HT-29 (cell line): ENCODE measurements at regions not wholly inside any gene's neighbourhood (a gene's known extent, or its start where the extent isn't known, plus 50 kb on each side); places are given as distances from the start of the nearest gene placed in this dataset.

Source experiments
- DNase-seq: peaks from one replicate; pipeline ENCODE4 v3.0.0-alpha.2; 2015; ENCODE audit warnings: low spot score

DNA sequence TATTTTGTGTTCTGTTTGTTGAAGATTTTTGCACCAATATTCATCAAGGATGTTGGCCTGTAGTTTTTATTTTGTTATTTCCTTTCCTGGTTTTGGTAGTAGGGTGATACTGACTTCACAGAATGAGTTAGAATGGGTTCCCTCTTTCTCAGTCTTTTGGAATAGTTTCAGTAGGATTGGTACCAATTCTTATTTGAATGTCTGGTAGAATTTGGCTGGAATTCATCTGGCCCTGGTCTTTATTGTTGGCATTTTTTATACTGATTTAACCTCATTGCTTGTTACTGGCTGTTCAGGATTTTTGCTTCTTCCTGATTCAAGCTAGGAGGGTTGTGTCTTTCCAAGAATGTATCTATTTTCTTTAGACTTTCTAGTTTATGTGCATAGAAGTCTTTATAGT is 263.7 kb downstream of the SOX11 start:
- no peak for DNase-seq

DNA sequence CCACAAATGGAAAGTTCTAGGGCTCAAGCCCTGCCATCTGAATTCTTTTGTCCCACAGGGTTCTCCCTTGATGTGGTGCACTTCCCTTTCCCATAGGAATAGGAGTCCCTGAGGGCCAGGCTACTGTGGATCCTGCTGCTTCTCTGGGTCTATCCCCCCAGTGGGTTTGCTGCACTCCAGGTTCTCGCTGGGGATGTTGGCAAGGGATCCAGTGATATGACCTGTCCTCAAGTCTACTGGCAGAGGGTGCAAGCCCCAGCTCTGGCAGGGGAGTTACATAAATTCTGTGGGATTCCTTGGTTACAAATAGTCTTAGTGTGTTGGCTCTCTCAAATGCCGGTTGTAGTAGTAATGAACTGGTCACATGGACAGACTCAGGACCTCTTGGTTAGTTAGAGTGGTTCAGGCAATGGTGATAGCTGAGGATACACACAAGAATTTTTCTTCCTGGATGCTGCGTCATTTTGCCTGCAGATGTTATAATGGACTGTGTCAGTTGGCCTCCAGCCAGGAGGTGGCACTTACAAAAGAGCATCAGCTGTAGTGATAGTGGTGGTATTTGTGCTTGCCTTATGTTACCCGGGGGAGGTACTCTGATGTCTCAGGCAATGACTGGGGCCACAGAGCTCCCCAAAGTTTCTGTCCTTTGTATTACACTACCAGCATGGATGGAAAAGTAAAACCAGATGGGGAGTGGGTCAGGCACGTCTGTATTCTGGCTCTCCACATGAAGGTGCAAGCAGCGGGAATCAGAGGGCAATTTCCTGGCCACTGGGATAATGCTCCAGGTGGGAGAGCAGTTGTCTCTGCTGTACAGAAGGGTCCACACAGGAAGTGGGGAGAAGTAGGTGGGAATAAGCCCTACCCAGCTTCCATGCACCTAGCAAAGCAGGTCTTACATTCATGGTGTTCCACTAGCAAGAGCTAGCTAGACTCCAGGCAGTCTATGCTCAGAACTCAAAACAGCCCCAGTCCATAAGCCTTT is 267.9 kb downstream of the SOX11 start:
- DNase-seq = no peak

DNA sequence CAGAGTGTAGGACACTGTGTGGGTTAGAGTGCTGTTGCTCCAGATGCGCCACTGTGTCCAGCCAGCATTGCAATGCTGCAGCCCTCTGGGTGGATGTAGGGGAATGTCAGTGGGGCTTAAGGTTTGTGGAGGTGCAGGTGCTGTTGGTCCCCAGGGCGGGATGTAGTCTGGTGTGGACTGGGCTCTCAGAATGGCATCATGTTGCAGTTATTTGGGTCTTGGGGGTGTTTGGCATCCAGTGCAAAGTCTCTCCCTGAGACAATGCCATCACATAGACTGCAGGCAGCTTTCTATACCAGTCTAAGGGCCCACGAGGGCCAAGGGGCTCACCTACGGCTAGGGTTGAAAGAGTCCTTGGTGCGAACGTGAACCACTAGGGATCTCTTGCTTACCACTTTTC is 275.3 kb downstream of the SOX11 start:
- no peak for DNase-seq

DNA sequence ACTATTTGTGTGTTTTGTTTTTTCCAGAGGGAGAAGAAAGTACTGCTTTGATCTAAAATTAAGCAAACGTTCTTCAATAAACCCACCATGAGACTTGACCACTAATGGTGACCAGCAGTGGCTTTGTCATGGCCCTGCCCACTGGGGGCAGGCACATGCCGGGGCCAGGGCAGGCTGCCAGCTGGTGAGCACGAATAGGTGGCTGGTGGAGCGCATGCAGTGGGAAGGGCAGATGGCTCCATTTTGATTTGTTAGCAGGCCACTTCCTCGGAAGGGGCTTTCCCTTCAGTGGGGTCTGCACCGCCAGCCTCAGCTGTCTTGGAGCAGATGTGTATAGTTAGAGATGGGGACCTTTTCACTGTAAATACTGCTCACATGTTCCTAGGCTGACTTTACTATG is 277.1 kb downstream of the SOX11 start:
- DNase-seq = no peak

DNA sequence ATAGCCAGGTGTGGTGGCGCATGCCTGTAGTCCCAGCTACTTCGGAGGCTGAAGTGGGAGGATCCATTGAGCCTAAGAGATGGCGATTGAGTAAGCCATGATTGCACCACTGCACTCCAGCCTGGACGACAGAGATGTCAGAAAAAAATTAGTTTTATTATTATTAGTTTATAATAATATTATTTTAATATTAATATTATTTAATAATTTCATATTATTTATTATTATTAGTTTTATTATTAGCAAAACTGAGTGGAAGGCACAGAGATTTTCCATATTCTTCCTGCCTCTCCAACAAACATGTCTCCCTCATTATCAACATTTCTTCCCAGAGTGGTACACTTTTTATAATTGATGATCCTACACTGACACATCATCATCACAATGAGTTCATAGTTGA is 278.2 kb downstream of the SOX11 start:
- no peak for DNase-seq

DNA sequence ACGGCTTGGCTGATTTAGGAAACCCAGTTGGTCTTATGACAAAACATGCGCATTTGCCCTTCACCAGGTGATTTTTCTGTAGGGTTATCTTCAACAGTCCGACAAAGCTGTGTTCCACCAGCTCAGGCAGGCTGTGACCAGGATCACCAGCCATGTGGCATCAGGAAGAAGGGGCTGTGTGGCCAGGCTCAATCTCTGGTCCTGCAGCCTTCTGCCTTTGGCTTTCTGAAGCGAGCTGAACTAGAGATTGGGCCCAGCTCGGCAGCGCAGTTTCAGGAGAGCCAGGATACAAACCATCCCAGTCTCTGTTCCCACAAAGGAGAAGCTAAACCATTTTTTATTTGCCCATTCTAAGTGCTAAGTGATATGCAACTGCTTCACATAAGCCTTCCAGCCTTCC is 282.3 kb downstream of the SOX11 start:
- no peak for DNase-seq

DNA sequence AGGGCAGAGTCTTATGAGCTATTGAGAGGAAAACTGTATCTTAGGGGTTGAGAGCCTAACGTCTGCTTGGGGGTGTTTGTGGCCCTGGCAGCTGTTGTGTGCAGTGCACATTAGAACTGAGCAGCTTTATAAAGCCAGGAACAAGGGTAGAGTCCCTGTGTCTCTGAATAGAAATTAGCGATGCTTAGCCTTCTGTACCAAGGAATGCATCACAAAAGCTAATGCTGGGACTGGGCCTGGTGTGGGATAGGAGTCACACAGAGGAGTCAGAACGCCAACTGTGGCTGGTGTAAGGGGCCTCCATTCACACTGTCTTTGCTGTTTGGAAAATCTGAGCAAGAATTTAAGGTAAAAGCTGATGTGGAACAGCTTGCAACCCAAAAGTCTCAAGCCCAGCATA is 283.2 kb downstream of the SOX11 start:
- DNase-seq = no peak

DNA sequence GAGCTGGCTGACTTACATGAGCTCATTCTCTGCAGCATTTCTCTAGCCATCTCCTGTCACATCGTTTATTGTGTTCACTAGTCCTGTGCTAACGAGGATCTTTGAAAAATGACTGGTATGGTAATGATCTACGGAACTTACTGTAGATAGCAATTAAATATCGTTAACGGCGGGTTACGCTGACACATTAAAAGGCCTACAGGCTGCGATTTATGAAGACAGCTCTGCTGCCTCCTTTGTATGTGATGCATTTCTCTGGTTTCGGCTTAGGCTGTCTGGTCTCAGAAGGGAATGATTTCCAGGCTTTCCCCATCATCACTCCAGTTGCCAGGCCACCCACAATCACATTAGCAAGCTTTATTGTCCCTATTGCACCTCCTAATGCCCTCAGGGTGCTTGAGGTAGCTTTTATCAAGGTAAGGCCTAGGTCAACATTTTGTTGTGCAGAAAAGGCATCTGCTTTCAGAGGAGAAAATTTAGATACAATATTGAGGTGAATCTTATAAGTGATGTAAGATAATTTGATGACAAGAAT is 284.4 kb downstream of the SOX11 start:
- DNase-seq = no peak

DNA sequence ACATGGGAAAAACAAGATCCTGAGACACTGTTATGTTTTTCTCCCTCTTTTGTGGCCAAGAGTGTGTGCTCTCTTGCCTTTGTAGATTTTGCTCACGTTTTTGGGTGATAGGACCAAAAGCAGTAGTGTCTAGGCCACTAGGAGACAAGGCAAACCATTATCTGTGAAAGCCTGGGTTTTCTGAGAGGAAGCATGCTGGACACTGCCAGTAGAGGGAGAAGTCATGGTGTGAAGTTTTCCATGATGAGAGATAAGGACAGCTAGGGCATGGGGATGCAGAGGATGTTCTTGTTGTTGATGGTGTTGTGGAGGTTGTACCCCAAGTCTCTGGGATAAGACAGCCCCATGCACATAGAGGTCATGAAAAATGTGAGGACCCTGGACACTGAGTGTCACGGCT is 285.3 kb downstream of the SOX11 start:
- no peak for DNase-seq

DNA sequence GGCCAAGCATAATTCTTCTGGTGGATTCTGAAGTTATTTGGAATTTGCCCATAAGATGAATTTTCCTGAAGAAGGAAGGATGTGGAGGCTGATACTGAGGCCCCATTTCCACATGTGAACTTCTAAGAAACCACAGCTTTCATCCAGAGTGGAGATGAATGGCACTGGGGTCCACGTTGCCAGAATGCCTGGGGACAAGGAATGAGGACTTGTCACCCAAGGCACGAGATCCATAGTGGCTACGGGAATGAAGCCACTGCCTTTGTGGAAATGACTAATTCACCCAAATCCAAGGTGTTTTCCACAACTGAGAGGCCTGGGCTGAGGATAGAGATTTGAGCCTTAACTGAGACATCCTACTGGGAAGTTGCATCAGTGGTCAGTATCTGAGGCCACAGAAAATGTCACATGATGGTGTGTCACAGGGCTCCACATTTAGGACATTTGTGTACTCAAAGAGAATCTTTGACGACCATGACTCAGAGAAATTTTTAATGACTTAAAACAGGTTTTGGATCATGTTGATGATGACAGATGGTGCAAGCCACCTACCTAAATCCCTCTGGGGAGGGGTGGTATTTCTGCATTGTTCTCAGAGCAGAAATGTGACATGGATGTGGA is 286.1 kb downstream of the SOX11 start:
- DNase-seq = no peak

DNA sequence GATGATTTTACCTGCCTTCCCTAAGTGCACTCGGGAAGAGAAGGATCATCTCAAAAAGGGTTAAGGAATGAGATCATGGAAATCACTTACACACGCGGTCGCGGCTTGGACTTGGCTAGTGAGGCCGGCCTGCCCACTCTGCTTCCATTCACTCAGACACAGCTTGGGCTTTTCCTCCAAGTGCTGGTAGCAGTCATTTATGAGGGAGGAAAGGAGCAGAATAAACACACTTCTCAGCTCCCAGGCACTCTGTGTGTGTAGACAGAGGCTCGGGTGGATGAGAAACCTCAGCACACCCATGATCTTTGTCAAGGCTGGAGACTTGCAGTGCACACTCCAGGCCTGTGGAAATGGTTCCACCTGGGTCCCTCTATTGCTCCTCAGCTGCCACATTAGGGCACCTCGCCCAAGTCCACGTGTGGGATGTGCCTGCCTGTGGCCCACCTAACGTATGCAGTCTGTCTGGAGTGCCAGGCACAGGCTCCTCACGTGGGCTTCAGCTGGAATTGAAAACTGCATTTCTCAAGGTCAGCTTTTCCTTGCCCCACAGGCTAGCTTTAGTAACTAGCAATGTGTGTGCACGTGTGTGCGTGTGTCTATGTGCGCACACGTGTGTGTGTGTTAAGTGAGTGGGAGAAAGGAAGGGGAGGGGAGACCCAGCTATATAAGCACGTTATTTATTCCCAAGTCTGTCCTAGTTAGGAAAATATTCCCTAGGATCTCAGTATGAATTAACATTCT is 288.4 kb downstream of the SOX11 start:
- no peak for DNase-seq

DNA sequence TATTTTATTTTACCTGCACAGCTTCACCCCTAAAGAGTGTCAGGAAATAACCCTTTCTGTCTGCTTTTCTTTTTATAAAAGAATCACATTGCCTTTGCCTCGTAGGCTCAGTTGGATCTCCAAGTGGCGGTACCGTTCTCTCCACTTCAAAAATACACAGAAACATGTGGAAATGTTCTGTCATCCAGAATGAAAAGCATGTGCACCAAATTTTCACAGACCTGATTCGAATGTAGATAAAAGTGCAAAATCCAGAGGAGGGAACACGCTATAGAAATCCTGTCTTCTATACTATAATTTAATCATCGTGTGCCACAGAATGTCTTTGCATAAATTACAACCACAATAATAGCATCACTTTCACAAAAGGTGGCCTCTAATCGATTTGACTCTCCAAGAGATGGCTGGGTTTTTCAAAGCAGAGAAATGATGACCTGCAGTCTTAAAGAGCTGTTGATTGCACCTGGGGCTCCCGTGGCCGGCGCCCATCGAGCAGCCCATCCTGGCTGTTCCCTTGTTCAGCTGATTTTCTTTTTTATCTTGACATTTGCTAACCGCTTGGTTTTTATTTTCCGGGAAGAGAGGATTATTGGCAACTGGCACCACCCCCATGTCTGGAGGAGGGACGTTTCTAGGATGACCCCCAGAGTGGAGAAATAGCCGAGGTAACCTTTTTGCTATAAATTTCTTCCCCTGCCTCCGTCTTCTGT is 290.2 kb downstream of the SOX11 start:
- DNase-seq = no peak

DNA sequence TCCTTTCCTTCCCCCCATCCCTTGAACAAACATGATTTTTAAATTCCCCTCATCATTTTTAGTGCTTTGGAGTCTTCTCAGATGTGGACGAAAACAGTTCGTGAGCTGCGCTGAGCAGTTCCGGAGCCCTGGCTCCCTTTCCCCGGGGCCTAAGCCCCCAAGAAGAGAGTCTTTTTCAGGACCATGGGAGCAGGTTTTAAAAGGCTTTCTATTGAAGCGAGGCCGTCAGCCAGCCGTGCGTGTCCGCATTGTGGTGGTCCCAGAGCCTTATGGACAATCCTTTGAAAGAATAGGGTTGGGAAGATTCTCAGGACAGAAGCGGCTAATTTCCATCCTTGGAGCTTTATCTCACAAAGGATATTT is 290.7 kb downstream of the SOX11 start:
- DNase-seq = no peak

DNA sequence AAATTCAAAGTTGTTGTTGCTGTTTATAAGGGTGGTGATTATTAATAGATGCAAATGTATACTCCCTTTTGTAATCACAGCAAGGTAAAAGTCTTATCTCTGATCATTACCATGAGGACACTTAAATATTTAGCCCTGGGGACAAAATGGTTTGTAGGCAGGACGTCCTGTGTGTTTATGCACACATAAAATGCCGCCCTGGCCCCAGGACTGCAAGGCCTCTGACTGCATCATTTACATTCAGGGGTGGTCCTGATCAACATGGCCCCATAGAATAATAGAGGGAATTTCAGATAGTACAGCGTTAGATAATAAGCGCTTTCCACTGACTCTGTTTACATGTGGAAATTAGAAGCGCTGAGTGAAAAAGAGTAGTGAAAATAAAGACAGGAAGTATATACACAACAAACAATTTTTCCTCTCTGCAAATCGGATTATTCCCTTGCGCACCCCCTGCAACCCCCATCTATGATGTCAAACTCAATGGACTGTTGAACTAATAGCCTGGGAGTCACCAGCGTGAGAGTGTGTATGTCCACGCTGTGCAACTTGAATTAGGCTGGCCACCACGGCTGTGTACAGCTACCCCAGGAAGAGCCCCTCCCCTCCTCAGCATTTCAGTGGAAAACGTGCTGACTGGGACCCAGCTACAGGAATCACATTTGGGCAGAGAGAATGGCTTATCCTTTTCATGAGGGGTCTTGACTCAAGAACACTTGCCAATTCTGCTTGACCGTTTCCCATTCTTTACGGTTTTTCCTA is 291.5 kb downstream of the SOX11 start:
- no peak for DNase-seq

DNA sequence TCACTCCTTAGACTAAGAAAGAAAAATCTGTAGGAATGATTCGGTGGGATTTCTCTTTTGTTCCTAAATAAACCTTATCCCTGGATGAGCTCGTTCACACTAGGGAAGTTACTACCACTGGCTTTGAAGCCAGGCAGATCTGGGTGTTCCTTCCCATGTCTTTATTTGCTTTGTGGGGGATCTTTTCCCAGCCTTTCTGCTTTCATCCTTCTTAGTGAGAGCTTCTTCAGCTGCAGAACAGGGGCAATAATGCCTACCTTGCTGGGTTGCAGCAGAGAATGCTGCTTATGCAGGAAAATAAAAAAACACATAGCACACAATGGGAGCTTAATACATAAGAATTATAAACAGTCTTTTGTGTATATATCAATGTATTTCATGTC is 292.1 kb downstream of the SOX11 start:
- no peak for DNase-seq

DNA sequence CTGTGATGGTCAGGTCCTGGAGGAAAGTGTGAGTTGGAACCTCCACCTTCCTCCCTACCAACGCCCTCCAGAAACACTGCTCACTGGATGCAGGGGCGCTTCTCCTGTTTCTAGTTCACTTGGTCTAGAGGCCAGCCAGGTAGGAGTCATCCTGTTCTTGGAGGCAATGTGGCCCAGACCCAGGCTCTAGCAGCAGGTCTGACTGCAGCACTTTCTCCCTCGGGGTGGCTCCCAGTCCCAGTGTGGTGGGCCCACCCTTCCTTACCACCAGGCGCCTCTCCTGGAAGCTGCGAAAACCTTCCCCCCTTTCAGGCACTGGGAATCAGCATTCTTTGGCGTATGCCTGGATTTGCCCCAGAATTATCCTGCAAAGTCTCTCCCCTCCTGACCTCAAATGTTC is 292.8 kb downstream of the SOX11 start:
- no peak for DNase-seq

DNA sequence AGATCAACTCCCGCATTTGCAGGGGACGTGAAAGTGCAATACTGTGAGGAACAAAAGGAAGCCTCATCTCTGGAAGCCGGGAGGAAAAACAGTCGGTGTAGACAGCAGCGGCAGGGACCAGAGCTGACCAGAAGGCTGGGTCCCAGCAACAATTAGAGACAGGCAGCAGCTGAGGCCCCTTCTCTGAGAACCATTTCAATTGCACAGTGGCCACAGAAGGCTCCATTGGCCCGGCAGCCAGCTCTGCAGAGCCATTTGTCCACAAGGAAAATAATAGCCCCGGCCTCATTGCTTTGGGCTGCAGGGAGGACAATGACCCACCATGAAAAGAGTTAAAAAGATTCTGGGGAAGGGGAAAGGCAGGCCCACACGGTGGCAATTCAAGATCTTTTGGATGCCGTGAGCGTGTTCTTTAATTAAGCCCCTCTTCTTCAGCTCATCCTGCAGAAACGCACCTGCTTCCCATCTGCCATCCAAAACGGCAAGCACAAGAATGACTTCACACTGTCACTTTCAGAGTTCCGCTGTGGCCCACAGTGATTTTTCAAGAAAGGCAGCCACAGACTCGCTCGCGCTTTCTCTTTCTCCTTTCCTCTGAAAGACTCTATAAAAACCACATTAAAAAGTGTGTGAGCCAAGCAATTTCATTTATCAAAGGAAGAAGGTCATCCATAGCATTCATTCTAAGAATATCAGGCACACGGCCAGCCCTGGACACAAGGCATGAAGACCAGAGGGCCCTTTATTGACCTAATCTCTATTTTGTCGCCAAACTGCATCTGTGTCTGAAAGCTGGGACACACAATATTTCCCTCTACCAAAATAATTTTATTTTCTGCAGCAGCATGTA is 293.6 kb downstream of the SOX11 start:
- DNase-seq = no peak

DNA sequence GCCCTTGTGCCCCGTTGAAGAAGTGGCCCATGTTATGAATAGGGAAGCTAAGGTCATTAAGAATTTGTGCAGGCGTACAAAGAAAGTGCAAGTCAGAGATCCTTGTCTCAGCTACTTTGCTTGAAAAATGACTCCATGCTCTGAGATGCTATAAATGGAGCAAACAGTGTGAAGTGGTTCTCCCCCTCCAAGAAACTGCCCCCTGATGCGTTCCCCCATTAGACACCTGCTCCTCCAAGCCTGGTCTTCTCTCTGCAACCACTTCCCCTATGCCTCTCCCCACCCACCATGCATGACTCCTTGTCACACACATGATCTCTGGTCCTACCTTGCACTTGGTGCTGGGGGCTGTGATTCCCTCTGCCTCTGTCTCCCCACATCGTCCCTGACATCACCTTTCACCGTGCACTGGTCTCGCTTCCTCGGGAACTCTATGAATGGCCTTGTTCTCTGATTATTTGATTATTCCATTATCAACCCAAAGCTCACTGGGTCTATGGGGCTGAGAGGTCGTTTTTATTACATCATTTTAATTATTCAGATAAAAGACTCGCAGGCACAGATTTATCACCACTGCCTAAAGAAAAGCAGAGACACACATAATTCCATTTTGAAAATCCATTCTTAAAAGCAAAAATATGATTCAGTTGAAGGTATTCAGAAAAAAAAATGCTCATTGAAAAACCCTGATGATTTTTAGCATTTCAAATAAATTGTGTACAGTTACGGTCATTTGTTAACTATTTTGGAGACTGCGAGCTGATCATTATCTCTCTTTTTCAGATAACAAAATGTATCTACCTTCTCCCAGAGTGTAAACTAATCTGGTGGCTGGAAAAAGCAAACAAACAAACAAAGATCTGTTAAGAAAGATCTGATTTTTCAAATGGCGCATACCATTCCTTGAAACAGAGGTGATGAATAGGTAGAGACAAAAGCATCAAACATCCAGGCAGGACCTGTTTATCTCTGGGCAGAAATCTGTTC is 294.9 kb downstream of the SOX11 start:
- DNase-seq = no peak

DNA sequence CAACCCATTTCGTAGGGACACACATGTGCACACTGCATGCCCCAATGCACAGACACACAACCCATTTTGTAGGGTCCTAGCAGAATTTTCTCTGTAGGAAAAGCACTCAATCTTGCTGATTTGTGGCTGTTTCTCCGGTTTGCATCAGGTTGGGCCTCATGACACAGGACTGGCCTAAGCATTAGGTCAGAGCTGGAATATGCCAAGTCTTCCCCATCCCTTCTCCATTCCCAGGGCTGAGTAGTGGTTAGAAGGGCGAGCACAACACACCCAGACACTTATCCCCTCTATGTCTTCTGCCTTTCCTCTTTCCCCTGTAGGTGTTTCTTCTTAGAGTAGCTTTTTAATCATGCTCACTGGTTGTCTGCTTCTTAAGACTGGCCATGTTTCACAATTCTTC is 295.9 kb downstream of the SOX11 start:
- no peak for DNase-seq
